ENCODE measurements at regions not wholly inside any gene's neighbourhood (a gene's known extent, or its start where the extent isn't known, plus 50 kb on each side); places are given as distances from the start of the nearest gene placed in this dataset.
"Not testable (repeated sequence)": the region's sequence is repeated elsewhere in the genome, so short reads cannot be mapped to it uniquely, and the experiment has no call there.

- no peak for DNase-seq (ENCODE audit: low read depth in 2 of 2)
Observed at GRCh38 chr2:40579247-40579646, 127.4 kb upstream of the SLC8A1 start.

- DNase-seq (ENCODE audit: low read depth in 2 of 2): no peak
Observed at GRCh38 chr2:40584432-40584831, 132.5 kb upstream of the SLC8A1 start.

- no peak for DNase-seq (ENCODE audit: low read depth in 2 of 2)
Observed at GRCh38 chr2:40591774-40592173, 139.9 kb upstream of the SLC8A1 start.

- no peak for DNase-seq (ENCODE audit: low read depth in 2 of 2)
Observed at GRCh38 chr2:40592218-40592617, 140.3 kb upstream of the SLC8A1 start.

- no peak for DNase-seq (ENCODE audit: low read depth in 2 of 2)
Observed at GRCh38 chr2:40606862-40607261, 155.0 kb upstream of the SLC8A1 start.

- no peak for DNase-seq (ENCODE audit: low read depth in 2 of 2)
Observed at GRCh38 chr2:40611196-40611595, 159.3 kb upstream of the SLC8A1 start.

GRCh38 chr2:40625849-40626248 is 174.0 kb upstream of the SLC8A1 start:
- no peak for DNase-seq (ENCODE audit: low read depth in 2 of 2)

GRCh38 chr2:40628556-40628955 is 176.7 kb upstream of the SLC8A1 start:
- no peak for DNase-seq (ENCODE audit: low read depth in 2 of 2)

GRCh38 chr2:40629768-40630434 is 178.0 kb upstream of the SLC8A1 start:
- DNase-seq (ENCODE audit: low read depth in 2 of 2): no peak

- DNase-seq (ENCODE audit: low read depth in 2 of 2): no peak
Observed at GRCh38 chr2:40639320-40639719, 187.4 kb upstream of the SLC8A1 start.

- DNase-seq (ENCODE audit: low read depth in 2 of 2): no peak
Observed at GRCh38 chr2:40642237-40642636, 190.3 kb upstream of the SLC8A1 start.

- DNase-seq (ENCODE audit: low read depth in 2 of 2): no peak
Observed at GRCh38 chr2:40642726-40643125, 190.8 kb upstream of the SLC8A1 start.

GRCh38 chr2:40646642-40647041 is 194.8 kb upstream of the SLC8A1 start:
- no peak for DNase-seq (ENCODE audit: low read depth in 2 of 2)

- DNase-seq (ENCODE audit: low read depth in 2 of 2): no peak
Observed at GRCh38 chr2:40652155-40652554, 200.3 kb upstream of the SLC8A1 start.

- no peak for DNase-seq (ENCODE audit: low read depth in 2 of 2)
Observed at GRCh38 chr2:40653829-40654228, 201.9 kb upstream of the SLC8A1 start.

GRCh38 chr2:40654346-40654745 is 202.5 kb upstream of the SLC8A1 start:
- DNase-seq (ENCODE audit: low read depth in 2 of 2): no peak

- no peak for DNase-seq (ENCODE audit: low read depth in 2 of 2)
Observed at GRCh38 chr2:40658941-40659340, 207.1 kb upstream of the SLC8A1 start.

GRCh38 chr2:40665493-40666232 is 213.8 kb upstream of the SLC8A1 start:
- no peak for DNase-seq (ENCODE audit: low read depth in 2 of 2)

GRCh38 chr2:40666398-40666797 is 214.5 kb upstream of the SLC8A1 start:
- no peak for DNase-seq (ENCODE audit: low read depth in 2 of 2)

- DNase-seq (ENCODE audit: low read depth in 2 of 2): no peak
Observed at GRCh38 chr2:40668425-40668824, 216.5 kb upstream of the SLC8A1 start.

GRCh38 chr2:40676134-40676790 is 224.4 kb upstream of the SLC8A1 start:
- DNase-seq (ENCODE audit: low read depth in 2 of 2): not testable (repeated sequence)

GRCh38 chr2:40680547-40680946 is 228.7 kb upstream of the SLC8A1 start:
- DNase-seq (ENCODE audit: low read depth in 2 of 2): no peak

- no peak for DNase-seq (ENCODE audit: low read depth in 2 of 2)
Observed at GRCh38 chr2:40690036-40690435, 238.1 kb upstream of the SLC8A1 start.
